NK-92 treated with Interleukin-12 subunit alpha and Interleukin-12 subunit beta, amount 100 ng/mL, for 24 hours (cell line): ENCODE measurements at regions not wholly inside any gene's neighbourhood (a gene's known extent, or its start where the extent isn't known, plus 50 kb on each side); places are given as distances from the start of the nearest gene placed in this dataset.

ENCODE experiments used
- DNase-seq: peaks from one replicate; lab custom pipeline; 2025; lab: John Stamatoyannopoulos, UW

DNA sequence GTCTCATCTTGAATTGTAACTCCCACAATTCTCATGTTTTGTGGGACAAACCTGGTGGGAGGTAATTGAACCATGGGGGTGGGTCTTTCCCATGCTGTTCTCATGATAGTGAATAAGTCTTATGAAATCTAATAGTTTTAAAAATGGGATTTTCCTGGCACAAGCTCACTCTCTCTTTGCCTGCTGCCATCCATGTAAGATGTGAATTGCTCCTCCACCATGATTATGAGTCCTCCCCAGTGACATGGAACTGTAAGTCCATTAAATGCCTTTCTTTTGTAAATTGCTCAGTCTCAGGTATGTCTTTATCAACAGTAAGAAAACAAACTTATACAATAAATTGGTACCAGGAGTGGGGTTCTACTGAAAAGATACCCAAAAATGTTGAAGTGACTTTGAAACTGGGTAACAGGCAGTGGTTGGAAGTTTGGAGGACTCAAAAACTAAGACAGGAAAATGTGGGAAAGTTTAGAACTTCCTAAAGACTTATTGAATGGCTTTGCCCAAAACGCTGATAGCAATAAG, 601.4 kb downstream of the ZEB2 start:
- no peak for DNase-seq

DNA sequence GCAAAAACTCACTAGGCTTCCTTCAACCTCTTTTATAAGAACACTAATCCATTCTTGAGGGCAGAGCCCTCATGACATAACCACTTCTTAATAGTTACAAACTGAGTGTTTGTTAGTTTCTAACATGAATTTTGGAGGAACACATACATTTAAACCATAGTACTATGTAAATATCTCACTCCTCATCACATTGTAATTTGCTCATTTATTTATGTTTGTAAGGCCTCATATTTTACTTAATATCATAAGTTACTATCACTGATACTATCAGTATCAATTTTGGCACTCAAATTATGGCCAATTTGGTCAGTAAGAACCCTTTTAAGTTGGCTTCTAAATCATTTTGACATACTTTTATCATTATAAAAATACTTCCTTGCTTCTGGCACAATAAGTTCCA, 603.1 kb downstream of the ZEB2 start:
- no peak for DNase-seq

DNA sequence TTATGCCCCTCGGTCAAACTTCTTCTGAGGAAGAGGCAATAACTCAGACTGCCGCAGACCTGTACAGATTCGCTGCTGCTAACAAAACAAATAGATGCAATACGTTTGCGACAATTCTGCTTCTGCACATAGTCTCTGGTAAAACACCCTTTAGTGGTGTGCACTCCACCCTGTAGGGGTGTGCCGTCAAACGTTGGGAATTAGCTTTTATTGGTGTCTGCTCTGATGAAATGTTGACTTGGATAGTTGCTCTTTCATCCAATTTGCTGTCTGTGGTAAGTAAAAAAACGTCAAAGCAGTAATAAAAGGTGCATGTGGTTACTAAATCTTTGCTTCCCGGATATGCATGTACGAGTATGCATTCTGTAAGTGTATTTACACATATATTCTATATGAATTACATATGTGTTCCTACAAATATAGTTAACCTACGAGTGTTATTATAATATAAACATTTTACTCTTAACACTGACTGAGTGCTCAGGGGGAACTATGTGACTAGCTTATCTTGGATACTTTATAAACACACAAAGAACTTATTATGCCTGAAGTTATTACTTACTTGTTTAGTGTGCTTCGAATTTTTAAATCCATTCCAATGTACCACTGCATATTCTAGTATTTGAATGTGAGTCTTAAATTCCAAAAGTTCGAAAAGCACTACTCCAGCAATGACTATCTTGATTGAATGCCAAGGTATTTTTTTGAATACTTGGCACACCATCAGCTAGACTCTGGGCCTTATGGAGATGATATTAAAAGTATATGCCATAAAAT, 610.2 kb downstream of the ZEB2 start:
- no peak for DNase-seq

DNA sequence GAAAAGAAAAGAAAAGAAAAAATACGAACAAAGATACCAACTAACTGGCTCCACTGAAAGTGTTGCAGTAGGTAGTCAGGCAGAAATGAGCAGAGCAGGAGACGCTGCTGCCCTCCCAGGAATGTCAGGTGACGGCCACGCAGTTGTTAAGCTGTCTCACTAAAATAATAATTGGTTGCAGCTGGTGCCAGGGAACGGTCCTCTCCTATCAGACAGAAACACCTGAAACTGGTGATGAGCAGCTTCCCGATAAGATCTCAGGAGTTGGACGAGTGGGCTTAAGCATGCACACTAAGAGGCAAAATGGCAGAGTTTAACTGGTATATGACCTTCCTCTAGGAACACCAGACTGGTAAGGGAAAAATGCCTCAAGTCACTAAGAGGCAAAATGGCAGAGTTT, 611.1 kb downstream of the ZEB2 start:
- DNase-seq = no peak

DNA sequence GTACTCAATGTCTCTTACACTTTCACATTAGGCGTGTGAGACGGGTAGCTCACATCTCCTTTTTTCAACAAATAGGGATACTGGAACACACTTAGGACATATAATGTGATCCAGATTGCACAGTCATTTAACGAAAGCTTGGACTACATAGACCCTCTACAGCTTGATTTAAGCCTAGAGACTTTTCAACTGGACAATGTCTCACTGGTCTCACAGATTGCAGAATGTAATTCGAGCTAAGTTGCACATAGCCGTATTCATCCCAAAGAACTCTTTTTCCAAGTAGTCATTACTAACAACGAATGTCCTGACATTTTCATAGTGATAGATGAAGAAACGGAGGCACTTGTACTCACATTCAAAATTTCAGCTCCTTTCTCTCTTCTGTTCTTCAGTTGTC, 612.1 kb downstream of the ZEB2 start:
- DNase-seq = no peak

DNA sequence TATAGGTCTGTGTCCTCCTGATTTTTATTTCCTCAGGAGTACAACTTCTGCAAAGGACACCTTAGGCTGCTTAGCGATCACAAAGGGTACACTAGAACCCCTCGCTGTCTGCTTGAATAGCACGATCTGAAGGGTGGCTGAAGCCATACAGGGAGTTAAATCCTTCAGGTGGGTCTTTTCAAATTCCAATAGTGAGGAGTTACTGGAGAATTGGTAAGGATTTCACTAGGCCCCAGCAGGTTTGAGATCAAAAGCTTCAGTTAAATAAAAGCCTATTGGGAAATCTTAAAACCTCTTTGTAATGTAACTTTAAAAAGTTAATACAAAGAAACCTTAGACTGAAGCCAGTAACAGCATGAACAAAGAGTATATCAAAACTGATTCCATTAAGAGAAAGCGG, 613.1 kb downstream of the ZEB2 start:
- no peak for DNase-seq

DNA sequence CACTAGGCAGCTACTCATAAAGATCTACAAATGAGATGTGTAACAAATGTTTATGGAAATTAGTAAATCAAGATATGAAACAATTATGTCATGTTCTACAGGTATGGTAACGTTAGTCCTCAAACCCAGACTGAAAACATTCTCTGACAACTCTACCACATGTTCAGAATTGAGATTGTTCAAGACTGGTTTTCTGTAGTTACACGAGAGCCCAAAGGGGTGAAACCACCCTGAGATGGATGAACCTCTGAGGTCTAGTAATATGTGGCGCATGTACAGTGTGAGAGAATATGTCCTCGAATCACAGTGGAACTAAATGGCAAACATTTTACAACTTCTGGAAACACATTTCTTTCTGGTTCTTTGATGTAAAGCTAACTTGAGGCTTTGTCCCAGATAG, 614.3 kb downstream of the ZEB2 start:
- DNase-seq = no peak

DNA sequence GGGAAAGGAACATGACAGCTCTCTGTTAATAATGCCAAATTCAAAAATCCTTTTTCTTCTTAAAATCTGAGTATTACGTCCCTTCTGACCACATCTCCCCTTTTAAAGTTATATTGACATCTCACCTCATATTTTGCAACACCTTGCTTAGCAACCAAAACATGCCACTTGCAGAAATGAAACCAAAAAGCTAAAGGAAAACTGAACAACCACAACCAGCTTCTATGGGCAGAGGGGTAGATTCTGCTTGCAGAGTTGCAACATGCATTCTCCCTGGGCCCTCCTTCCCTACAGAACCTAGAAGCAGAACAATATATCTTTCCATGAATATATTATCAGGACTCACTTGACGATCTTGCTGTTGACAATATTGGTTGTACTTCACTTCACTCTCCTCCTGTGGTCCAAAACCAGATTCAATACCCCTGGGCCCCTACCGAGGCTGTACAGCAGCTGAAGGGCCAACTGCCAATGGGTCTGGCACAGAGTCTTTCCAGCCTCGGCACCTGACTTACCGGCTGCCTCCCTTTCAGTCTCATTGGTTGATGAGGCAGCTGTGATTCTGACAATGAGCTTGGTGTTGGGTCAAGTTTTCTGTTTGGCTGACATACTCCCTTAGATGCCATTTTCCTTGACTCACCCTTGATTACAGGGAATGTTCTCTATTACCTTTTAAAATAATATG, 616.6 kb downstream of the ZEB2 start:
- DNase-seq = no peak

DNA sequence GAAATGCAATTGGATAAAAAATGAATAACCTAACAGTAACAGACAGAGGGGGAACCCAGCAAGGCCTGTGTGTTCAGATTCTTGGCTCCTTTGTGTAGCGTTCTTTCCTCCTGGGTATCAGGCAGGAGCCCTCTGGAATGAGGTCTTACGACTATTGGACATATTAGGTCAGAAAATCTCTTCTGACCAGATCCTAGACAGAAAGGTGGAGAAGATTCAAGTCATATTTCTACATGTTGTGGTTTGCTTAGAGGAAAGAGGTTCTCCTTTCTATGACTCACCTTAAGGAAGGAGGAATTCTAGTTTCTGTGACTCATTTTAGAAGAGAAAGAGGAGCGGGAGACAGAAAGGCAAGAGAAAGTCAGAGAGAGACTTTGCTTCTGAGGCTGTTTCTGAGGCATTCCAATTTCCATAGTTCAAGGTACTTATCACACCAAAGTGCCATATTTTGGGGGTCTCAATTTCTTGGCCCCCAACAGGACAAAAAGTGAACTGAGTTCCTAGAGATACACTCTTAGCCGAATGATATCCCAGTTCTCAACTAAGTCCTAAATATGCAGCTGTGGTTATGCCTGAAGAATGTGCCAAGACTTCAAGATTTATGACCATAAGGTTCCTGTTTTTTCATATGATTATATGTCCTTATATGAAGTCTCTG, 618.6 kb downstream of the ZEB2 start:
- no peak for DNase-seq

DNA sequence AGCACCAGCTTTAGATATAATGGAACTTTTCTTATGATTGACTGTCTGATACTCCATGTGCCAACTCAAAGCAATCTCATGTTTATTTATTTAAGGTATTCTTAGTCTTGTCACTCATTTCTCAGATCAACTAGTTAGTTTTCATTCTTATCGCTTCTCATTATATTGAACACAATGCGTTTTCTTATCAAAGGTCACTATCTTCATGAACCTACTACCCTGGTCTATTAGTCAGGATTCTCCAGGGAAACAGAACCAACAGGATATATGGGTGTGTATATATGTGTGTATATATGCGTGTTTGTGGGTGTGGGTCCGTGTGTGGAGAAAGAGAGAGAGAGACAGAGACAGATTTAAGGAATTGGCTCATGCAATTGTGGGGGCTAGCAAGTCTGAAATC, 619.9 kb downstream of the ZEB2 start:
- DNase-seq = no peak

DNA sequence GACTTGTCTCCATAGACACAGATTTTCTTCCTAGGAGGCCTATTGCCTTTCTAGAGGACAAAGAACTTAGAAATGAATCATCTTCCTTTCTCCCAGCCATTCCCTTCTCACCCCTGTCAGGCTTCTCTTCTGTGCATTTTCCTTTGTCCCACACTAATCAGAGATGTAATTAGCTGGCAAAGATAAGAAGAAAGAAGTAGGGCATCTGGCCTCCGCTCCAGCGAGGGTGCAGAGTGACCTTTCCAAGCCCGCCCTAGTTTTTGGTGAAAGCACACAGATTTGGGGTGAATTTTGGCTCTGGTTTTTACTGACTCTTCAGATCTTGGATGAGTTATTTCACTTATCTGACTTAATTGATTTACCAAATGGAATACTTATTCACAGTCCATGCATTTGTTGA, 626.5 kb downstream of the ZEB2 start:
- no peak for DNase-seq

DNA sequence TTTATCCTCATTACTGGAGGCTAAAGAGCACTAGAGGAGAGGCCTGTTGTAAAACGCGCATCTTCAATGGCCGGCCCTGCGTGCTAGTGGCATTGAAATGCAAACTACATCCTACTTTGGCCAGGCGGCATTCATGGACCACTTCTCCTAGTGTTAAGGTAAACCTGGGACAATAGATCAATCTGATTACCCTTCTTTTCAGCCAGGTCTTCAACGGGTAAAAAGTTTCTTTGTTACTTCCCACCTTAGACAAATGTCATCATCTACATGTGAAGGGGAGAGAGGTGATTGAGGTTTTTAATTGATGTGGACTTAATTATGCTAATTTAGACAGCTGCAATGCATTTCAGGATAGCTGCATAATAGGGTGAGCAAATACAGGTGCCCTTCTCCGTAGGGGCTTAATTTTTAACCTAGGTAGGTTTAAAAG, 628.0 kb downstream of the ZEB2 start:
- no peak for DNase-seq

DNA sequence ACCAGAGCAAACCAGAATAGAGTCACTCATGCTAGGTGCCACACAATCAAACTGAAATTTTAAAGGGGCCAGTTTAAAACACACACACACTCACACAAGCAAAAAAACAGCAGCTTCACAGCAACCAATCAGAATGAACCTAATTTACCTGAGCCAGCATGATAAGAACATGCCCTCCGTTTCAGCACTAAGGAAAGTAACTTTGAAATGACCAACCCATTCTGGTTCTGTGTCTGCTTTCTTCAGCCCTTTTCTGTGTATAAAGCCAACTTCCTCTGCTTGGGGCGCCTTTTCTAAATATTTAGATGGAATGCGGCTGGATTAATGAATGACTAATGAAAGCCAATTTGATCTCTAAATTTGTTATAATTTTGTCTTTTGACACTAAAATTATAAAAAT, 629.1 kb downstream of the ZEB2 start:
- no peak for DNase-seq

DNA sequence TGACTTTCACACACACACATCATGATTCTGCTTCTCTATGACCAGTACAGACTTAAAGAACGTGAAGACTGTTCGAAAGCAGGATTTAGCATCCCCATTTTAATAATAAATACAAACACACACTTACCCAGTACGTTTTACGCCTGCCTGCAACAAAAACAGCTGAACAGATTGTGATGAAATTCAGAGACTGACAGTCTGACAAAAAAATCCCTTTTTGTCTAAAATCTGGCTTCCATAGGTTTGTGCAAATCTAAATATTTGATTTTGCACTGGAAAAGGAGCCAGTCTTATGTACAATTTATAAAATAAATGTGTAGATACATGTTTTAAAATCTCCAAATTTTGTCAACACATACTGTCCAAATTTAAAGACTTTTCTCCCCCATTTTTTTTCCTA, 630.7 kb downstream of the ZEB2 start:
- DNase-seq = no peak

DNA sequence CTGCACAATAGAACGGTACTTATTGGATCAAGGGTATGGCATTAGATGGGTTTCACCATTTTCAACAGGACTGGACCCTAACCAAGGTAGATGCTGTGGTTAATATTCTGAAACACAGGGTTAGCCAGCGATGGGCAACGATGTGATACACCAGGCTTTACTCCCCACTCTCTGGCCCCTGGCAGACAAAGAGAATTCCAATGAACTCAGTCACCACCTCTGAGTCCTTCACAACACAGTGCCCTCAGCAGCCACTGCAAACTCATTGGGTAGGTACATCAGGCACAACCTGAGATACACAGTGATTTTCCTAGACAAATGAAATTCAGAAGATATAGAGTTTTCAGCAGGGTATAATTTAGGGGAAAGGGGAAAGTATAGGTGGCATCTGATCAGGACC, 634.5 kb downstream of the ZEB2 start:
- DNase-seq = no peak

DNA sequence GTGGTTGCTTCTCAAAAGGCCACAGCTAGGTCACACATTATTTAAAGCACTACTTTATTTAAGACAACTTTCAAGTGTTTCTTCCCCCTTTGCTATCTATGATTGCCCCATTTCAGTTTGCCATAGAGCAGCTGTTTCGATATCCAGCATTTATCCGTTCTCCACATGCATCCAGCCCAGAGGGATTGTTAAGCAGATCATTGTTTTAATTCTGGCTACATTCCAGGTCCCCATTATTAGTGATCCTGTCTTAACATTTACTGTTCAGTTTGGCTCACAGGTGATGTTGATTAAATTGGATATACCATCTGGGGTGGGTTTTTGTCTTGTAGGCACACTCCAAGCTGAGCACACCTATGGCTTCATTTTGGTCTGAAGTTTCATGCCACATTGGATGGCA, 638.7 kb downstream of the ZEB2 start:
- DNase-seq = no peak

DNA sequence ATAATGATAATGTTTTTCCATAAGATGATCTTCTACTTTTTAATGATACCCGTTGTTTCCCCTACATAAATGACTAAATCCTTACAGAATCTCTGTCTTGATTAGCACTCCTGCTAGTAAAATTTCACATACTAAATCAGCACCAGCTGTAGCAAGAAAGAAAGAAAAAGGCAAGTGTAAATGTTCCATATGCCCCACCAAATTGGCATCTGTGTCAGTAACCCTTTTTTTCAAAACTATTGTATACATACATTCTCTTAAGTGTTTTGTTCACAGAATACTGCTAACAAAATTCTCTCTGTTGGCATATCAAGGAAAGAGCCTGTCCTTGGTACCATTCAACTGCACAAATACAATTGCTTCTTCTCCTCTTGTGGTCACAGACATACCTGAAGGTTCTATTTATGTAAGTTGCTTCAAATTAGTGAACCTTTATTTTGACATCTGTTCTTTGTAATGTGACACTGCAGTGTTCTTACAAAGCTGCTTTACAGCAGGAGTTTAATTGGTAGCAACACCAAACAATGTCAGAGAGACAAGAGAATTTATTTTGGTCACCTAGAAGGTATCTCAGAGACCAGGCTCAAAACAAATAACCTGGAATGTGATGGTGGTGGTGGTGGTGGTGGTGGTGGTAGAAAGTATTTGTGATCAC, 641.9 kb downstream of the ZEB2 start:
- DNase-seq = no peak

DNA sequence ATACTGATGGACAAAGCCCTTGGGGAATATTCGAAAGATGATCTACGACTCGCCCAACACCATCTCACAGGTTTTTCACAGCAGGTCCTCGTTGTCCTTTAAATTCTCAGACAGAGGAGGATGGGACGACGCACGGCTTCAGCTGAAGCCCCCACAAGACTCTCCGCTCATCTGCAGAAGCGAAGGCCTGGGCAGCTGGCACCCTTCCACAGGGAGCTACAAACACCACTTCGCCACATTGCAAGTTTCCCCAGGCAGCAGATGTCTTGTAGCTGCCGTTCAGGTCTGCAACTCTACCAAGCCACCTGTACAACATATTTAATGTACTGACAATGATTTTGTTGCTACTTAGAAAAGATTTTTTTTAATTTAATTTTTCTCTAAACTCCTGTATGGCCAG, 642.9 kb downstream of the ZEB2 start:
- no peak for DNase-seq

DNA sequence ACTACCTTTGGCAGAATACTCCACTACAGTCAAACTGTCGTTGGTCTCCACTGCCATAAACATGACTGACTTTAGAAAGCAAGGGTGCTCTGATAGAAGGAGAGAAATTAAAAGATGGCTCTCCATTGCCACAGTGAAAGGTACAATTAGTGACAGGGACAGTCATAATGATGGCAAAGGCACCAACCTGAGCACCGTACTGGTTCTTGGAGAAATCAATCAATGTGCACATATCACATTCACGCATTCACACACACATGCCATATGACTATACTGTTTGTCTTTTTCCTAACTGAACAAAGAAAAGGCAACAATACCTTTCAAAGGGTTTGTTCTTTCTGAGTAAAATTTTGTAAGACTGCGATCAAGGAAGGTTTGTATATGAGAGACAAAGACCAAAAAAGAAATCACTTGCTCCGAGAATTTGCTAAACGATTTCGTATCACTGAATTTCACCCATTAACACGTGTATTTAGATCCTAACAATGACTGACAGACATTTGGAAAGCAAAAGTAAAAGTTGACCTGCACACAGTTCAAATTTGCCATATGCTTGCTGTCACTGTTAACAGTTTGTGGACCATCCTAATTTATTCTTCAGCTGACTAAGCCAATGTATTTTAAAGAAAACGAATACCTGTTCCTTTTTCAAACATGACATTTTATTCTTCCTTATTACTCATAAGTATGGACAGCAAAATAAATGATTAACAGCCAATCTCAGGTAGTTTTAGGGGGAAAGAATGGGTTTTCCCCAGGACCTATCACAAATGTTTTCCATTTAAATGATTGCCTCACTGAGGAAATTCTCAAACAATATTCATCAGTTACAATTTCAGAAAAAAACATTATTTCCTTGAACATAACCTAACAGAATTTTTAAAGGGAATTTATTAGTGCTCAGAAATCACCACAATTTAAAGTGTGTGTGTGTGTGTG, 644.4 kb downstream of the ZEB2 start:
- no peak for DNase-seq

DNA sequence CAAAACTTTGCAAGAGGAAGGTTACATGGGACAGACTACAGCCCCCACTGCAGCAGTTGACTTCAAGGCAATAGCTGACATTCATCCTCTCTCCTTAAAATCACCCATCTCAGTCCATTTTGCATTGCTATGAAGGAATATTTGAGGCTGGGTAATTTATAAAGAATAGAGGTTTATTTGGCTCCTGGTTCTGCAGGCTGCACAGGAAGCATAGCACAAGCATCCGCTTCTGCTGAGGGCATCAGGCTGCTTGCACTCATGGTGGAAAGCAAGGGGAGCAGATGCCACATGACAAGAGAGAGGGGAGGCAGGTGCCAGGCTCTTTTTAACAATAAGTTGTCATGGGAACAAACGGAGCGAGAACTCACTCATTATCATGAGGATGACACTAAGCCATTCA, 646.0 kb downstream of the ZEB2 start:
- no peak for DNase-seq

DNA sequence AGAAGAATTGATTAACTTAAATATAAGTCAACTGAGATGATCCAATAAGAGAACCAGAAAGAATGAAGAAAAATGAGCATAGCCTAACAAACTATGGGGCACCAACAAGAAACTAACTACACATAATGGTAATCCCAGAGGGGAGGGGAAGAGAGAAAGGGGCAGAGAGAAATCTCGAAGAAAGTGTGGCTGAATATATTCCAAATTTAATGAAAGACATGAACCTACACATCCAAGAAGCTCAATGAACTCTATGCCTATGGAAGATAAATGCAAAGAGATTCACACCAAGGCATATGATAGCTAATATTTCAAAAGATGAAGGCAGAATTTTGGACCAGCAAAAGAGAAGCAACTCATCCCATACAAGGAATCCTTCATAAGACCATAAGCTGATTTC, 649.2 kb downstream of the ZEB2 start:
- no peak for DNase-seq
